Nephron progenitor cell (in vitro differentiated cells): ENCODE measurements at regions not wholly inside any gene's neighbourhood (a gene's known extent, or its start where the extent isn't known, plus 50 kb on each side); places are given as distances from the start of the nearest gene placed in this dataset.

Experiments used
- DNase-seq: peaks from one replicate; pipeline ENCODE4 v3.0.0; 2021
- H3K27ac Mint-ChIP-seq: 2 replicates; pipeline ENCODE4 v1.8.0; 2021; ENCODE audit warnings: mild to moderate bottlenecking, moderate library complexity, mixed read lengths
- H3K27me3 Mint-ChIP-seq: 2 replicates; pipeline ENCODE4 v1.8.0; 2021; ENCODE audit warnings: mild to moderate bottlenecking, low read depth, mixed read lengths; ENCODE audit not compliant: poor library complexity
- H3K36me3 Mint-ChIP-seq: 2 replicates; pipeline ENCODE4 v1.8.0; 2021; ENCODE audit warnings: low read depth, mixed read lengths
- H3K4me1 Mint-ChIP-seq: 2 replicates; pipeline ENCODE4 v1.8.0; 2021; ENCODE audit warnings: mixed read lengths
- H3K4me3 Mint-ChIP-seq: 2 replicates; pipeline ENCODE4 v1.8.0; 2021; ENCODE audit warnings: mild to moderate bottlenecking, moderate library complexity, mixed read lengths
- H3K9me3 Mint-ChIP-seq: 2 replicates; pipeline ENCODE4 v1.8.0; 2021; ENCODE audit warnings: mild to moderate bottlenecking, moderate library complexity, mixed read lengths
- TF ChIP-seq, protein P1 (sequence below): fragments of 200-600 bp; sonication (generic); IDR thresholded peaks from 2 replicates; pipeline ENCODE4 v1.5.0; 2021; ENCODE audit warnings: antibody characterized with exemption

DNA sequence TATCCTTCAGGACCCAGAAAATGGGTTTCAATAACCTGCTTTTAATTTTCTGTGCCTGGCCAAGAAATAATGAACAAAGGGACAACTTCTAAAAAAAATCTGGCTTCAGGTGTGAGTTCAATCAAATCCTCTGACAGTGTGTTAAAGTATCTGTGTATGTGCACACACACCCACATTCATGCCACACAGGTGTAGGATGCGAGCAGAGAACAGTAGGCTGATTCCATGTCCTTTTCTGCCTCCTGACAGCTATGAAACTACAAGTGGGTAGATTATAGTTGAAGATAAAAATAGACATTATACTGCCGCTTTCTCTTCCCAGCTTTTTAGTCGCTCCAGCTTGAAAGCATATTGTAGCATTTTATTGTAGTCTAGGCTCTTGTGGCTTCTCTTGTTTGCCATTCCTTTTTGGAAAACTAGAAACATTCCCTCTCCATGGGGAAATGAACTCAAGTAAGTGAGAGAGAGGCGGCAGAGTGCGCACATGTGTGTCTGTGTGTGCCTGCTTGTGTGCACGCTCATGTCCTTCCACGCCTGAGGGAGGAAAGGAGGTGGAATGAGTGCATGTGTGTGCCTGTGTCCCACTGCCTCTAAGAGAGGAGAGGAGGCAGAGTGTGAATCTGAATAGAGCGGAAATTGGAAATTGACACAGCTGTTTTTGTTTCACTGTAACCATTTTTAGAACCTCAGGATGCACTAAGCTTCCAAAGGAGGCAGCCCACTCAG lies 273.0 kb downstream of the ELAVL2 start:
- Mint-ChIP-seq H3K4me3 (no peak overlapping the region), H3K27me3 (peaks cover 7% of the 10 kb centered on the region), H3K4me1 (peaks cover 31% of the 10 kb centered on the region), H3K9me3 (no peaks in the 10 kb centered on the region), H3K27ac (no peak overlapping the region), H3K36me3 (no peaks in the 10 kb centered on the region)
- TF ChIP-seq, protein P1, sequence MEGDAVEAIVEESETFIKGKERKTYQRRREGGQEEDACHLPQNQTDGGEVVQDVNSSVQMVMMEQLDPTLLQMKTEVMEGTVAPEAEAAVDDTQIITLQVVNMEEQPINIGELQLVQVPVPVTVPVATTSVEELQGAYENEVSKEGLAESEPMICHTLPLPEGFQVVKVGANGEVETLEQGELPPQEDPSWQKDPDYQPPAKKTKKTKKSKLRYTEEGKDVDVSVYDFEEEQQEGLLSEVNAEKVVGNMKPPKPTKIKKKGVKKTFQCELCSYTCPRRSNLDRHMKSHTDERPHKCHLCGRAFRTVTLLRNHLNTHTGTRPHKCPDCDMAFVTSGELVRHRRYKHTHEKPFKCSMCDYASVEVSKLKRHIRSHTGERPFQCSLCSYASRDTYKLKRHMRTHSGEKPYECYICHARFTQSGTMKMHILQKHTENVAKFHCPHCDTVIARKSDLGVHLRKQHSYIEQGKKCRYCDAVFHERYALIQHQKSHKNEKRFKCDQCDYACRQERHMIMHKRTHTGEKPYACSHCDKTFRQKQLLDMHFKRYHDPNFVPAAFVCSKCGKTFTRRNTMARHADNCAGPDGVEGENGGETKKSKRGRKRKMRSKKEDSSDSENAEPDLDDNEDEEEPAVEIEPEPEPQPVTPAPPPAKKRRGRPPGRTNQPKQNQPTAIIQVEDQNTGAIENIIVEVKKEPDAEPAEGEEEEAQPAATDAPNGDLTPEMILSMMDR, result no peak
- DNase-seq, result no peak

DNA sequence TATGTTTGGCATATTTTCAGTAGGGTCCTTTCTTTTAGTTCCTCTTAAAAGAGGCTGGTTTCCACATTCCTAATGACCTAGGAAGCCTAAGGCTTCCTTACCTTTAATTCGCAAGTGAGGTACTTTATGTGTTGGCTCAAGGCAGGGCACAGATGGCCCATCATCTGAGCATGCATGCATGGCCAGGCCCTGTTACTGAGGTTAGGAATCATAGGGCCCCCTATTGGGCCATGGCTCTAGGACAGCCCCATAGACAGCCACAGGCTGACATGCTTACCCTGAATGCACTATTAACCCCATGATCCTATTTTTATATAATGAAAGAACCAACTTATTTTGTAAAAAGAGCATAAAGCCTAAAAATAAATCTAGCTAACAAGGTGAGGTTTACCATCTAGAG lies 271.4 kb downstream of the ELAVL2 start:
- Mint-ChIP-seq H3K4me1 (peaks cover 31% of the 10 kb centered on the region), H3K4me3 (no peak overlapping the region), H3K36me3 (no peaks in the 10 kb centered on the region), H3K9me3 (no peaks in the 10 kb centered on the region), H3K27me3 (peaks cover 7% of the 10 kb centered on the region), H3K27ac (no peak overlapping the region)
- no peak for DNase-seq
- TF ChIP-seq, protein P1, result no peak

DNA sequence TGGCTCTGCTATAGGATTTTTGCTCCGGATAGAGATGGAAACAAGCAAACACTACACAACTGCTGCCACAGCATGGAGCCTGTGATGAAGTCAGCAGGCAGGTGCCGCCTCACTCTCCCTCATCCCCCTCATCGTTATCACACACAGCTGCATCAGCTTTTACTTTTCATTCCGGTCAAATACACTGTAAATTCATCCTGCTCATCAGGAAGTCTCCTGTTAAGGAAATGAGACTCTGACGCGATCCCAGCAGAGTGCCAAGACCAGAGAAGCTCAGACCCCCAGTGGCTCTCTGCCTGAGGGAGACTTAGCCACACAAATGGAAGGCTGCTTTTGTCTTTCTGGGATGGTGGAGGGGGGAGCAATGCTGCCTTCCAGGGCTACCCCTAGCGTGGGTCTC lies 270.2 kb downstream of the ELAVL2 start:
- no peak for DNase-seq

DNA sequence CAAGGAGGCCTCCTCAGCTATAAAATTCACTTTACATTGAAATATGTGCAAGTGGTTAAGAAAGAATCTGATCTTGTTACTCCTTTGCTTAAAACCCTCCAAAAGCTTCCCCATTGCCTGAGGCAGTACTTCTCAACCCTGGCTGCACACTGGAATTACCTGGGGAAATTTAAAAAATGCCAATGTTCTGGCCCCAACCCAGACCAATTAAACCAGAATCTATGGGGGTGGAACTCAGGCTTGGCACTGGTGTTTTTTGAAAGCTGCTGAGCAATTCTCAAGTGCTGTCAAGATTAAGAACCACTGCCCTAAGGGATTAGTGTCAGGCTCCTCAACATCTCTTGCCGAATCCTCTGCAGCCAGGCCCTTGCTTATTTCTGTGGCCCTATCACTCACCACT lies 269.6 kb downstream of the ELAVL2 start:
- Mint-ChIP-seq H3K4me1 (peaks cover 22% of the 10 kb centered on the region), H3K36me3 (no peaks in the 10 kb centered on the region), H3K27me3 (peaks cover 7% of the 10 kb centered on the region), H3K9me3 (no peaks in the 10 kb centered on the region), H3K4me3 (no peak overlapping the region), H3K27ac (peak overlapping the region; percentile 64)
- no peak for DNase-seq
- TF ChIP-seq, protein P1, result no peak

More for the DNA sequence above, 270.2 kb downstream of the ELAVL2 start:
- peaks cover 7% of the 10 kb centered on the region for H3K27me3 Mint-ChIP-seq
- H3K9me3 Mint-ChIP-seq, result no peaks in the 10 kb centered on the region
- H3K36me3 Mint-ChIP-seq, result no peaks in the 10 kb centered on the region
- no peak overlapping the region for H3K27ac Mint-ChIP-seq
- TF ChIP-seq, protein P1, result no peak
- no peak overlapping the region for H3K4me3 Mint-ChIP-seq
- peaks cover 24% of the 10 kb centered on the region for H3K4me1 Mint-ChIP-seq

DNA sequence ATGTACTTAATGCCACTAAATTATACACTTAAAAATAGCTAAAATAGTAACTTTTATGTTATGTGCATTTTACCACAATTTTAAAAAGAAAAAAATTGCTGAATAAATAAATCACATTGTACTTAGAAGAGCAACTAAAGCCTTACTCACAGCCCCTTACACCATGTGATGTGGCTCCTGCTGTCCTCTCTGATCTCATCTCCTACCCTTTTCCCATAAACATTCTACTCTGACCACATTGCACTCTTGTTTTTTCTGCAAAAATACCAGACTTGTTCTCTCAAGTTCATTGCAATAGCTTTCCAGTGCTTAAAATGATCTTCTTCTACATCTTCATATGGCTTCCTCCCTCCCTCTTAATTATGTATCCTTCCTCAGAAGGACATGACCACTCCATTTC lies 268.4 kb downstream of the ELAVL2 start:
- H3K27me3 Mint-ChIP-seq, result peaks cover 7% of the 10 kb centered on the region
- TF ChIP-seq, protein P1, result no peak
- no peak overlapping the region for H3K27ac Mint-ChIP-seq
- no peak for DNase-seq
- no peaks in the 10 kb centered on the region for H3K9me3 Mint-ChIP-seq
- H3K4me3 Mint-ChIP-seq, result no peak overlapping the region
- no peaks in the 10 kb centered on the region for H3K36me3 Mint-ChIP-seq
- H3K4me1 Mint-ChIP-seq, result peaks cover 19% of the 10 kb centered on the region

DNA sequence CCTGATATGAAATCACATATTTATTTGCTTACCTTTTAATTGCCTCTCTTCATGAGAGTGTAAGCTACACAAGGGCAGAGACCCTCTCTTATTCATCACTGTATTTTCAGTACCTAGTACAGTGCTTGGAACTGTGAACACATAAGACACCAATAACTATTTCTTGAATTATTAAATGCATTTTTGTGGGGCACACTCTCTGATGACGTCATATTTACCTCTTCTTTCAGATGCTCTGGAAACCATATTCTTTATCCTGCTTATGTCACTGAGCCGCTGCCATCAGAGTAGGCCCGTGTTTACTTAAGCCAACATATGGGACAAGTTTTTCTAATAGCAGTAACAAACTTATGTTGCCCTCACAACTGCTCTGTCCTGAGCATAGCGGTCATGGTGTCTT lies 266.5 kb downstream of the ELAVL2 start:
- TF ChIP-seq, protein P1, result no peak
- Mint-ChIP-seq H3K9me3 (no peaks in the 10 kb centered on the region), H3K4me3 (no peak overlapping the region), H3K4me1 (peaks cover 19% of the 10 kb centered on the region), H3K27me3 (peaks cover 7% of the 10 kb centered on the region), H3K36me3 (no peaks in the 10 kb centered on the region), H3K27ac (no peak overlapping the region)
- no peak for DNase-seq
